Esophagus (tissue), 2 donors: ENCODE measurements at regions not wholly inside any gene's neighbourhood (a gene's known extent, or its start where the extent isn't known, plus 50 kb on each side); places are given as distances from the start of the nearest gene placed in this dataset.

Experiments used
- H3K27ac ChIP-seq, 2 donors: one replicate each; pipeline ENCODE4 v1.5.1; 2013; ENCODE audit warnings: low read depth in 2 of 2, mild to moderate bottlenecking in 2 of 2, inconsistent platforms in 1 of 2, low read length in 1 of 2, moderate library complexity in 1 of 2
- H3K27me3 ChIP-seq, 2 donors: one replicate each; pipeline ENCODE4 v1.6.1; 2013; ENCODE audit warnings: low read length in 2 of 2, control low read depth in 1 of 2, mild to moderate bottlenecking in 1 of 2; ENCODE audit not compliant: insufficient read depth in 2 of 2, control insufficient read depth in 1 of 2
- H3K36me3 ChIP-seq, 2 donors: one replicate each; pipeline ENCODE4 v1.6.1; 2013; ENCODE audit warnings: low read length in 1 of 2; ENCODE audit not compliant: control insufficient read depth in 2 of 2, insufficient read depth in 2 of 2
- H3K4me1 ChIP-seq, 2 donors: one replicate each; pipeline ENCODE4 v1.6.1; 2013; ENCODE audit warnings: low read length in 1 of 2; ENCODE audit not compliant: control insufficient read depth in 2 of 2, insufficient read depth in 2 of 2
- H3K4me3 ChIP-seq, 2 donors: one replicate each; pipeline ENCODE4 v1.5.1; 2013; ENCODE audit warnings: low read length in 2 of 2, mild to moderate bottlenecking in 2 of 2, low read depth in 1 of 2, moderate library complexity in 1 of 2
- H3K9me3 ChIP-seq, 2 donors: one replicate each; pipeline ENCODE4 v1.6.1; 2013; ENCODE audit warnings: mild to moderate bottlenecking in 2 of 2, low read depth in 1 of 2, low read length in 1 of 2, moderate library complexity in 1 of 2; ENCODE audit not compliant: control insufficient read depth in 2 of 2, insufficient read depth in 1 of 2
- WGBS, 2 donors: extraction: QIAGEN DNeasy Blood & Tissue Kit; methylation state at CpG; one replicate each; pipeline ENCODE4 v1.1.7; 2013; 5-methylcytosine and 5-hydroxymethylcytosine counted together
- donor health status: healthy with polysubstance abuse.
- donor health status: Bipolar disorder and iron deficiency.

- Histone ChIP-seq H3K9me3 (no peaks in the 10 kb centered on the region), H3K4me3 (no peak overlapping the region), H3K27ac (peak overlapping the region in 1 of 2 donors; percentile 2), H3K36me3 (no peaks in the 10 kb centered on the region), H3K4me1 (no peaks in the 10 kb centered on the region), H3K27me3 (no peaks in the 10 kb centered on the region)
- 66 to 69% methylated on average over 8 of the region's 8 CpGs for WGBS, 2 donors
Measured at GRCh38 chr5:56457887-56458812, 225.0 kb upstream of the ANKRD55 start.

DNA sequence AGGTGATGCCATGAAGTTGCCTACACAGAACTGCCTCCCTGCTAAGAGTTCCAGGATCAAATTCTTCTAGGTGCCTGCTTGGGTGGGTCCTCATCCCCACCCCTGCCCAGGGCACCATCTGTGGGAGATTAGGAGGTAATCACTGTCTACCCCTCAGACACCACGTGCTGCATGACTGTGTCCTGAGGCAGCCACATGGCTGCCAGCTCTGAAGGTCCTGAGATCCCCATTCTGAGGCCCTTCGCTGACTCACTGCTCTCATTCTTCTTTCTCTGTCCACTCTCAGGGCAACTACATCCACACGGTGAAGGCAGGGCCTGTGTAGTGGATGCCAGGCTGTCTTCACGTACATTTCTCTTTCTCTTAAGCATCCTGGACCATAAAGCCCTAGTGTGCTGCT is 222.9 kb upstream of the ANKRD55 start:
- WGBS, 2 donors: 79 to 81% methylated on average over 4 of the region's 4 CpGs
- Histone ChIP-seq H3K4me3 (no peak overlapping the region), H3K9me3 (no peaks in the 10 kb centered on the region), H3K4me1 (peaks cover 0 to 4% of the 10 kb centered on the region in 2 donors), H3K27ac (no peak overlapping the region), H3K27me3 (no peaks in the 10 kb centered on the region), H3K36me3 (no peaks in the 10 kb centered on the region)

- H3K27me3 ChIP-seq: no peaks in the 10 kb centered on the region
- WGBS, 2 donors: 92 to 95% methylated on average over 4 of the region's 4 CpGs
- no peaks in the 10 kb centered on the region for H3K9me3 ChIP-seq
- no peak overlapping the region for H3K4me3 ChIP-seq
- H3K27ac ChIP-seq: no peak overlapping the region
- no peaks in the 10 kb centered on the region for H3K36me3 ChIP-seq
- peaks cover 0 to 4% of the 10 kb centered on the region in 2 donors for H3K4me1 ChIP-seq
Measured at GRCh38 chr5:56455417-56455816, 222.3 kb upstream of the ANKRD55 start.

DNA sequence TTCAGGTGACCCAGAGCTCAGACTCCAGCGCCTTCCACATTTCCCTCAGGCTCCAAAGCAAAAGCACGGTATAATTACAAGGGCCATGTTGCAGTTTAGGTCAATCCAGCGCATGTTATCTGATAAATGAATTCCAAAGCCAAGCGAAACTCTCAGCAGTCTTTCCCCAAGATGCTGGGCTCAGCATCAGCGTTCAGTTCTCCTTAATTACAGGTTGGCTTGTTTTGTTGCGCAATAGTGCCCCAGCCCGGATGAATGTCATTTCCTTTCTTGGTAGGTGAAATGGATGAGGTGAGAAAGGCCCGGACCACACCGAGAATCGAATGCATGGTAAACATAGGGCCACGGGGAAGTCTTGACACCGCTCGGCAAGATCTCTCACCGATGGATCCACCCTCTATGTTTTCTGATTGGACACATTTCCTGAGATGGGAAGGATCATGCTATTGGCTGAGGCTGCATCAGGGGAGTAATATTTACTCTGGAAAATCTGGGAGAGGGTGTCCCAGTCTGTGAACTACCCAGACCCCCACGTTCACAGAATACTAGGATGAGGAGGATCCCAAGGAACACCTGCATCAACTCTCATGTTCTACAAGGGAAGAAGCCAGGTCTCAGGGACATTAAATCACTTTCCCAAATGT is 221.2 kb upstream of the ANKRD55 start:
- H3K9me3 ChIP-seq: no peaks in the 10 kb centered on the region
- 93 to 94% methylated on average over 15 of the region's 15 CpGs for WGBS, 2 donors
- no peaks in the 10 kb centered on the region for H3K27me3 ChIP-seq
- no peak overlapping the region for H3K4me3 ChIP-seq
- no peak overlapping the region for H3K27ac ChIP-seq
- no peaks in the 10 kb centered on the region for H3K36me3 ChIP-seq
- peaks cover 0 to 5% of the 10 kb centered on the region in 2 donors for H3K4me1 ChIP-seq

GRCh38 chr5:56451742-56452141 is 218.6 kb upstream of the ANKRD55 start:
- no peak overlapping the region for H3K4me3 ChIP-seq
- peak overlapping the region; percentile 8 to 57 for H3K27ac ChIP-seq
- 52 to 55% methylated on average over 7 of the region's 7 CpGs for WGBS, 2 donors

GRCh38 chr5:56450766-56451165 is 217.6 kb upstream of the ANKRD55 start:
- WGBS, 2 donors: 57 to 63% methylated on average over 8 of the region's 8 CpGs
- Histone ChIP-seq H3K27ac (peak overlapping the region; percentile 46 to 57), H3K4me1 (peaks cover 0 to 9% of the 10 kb centered on the region in 2 donors), H3K36me3 (no peaks in the 10 kb centered on the region), H3K4me3 (no peak overlapping the region), H3K9me3 (no peaks in the 10 kb centered on the region), H3K27me3 (no peaks in the 10 kb centered on the region)

More at GRCh38 chr5:56451742-56452141, 218.6 kb upstream of the ANKRD55 start:
- Histone ChIP-seq H3K36me3 (no peaks in the 10 kb centered on the region), H3K9me3 (no peaks in the 10 kb centered on the region), H3K4me1 (peaks cover 0 to 9% of the 10 kb centered on the region in 2 donors), H3K27me3 (no peaks in the 10 kb centered on the region)

DNA sequence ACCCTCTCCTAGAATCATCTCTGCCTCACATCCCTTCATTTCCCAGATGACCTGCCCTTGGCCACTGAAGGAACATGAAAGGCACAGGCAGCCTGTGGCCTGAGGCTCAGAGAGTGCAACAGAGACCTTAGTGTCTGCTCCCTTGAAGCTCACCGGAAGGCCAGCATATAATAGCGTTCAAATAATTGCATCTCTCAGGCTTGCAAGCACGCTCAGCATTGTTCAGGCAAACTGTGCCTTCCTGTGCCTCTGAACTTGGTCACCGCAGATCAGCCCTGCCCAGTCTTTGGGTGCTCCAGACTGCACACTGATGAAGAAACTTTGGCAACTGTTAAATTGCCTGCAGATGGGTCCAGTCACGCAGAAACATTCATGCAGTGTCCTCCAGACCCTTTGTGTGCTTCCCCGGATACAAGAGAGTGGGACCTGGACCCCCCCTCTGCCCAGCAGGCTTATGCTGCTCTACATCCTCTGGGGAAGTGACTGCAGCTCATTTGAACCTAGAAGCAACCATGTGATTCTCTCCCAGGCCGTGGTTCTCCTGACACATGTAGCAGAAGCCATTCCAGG is 216.0 kb upstream of the ANKRD55 start:
- Histone ChIP-seq H3K4me1 (peaks cover 0 to 9% of the 10 kb centered on the region in 2 donors), H3K36me3 (no peaks in the 10 kb centered on the region), H3K27ac (no peak overlapping the region), H3K27me3 (no peaks in the 10 kb centered on the region), H3K4me3 (no peak overlapping the region), H3K9me3 (no peaks in the 10 kb centered on the region)
- 87 to 92% methylated on average over 7 of the region's 7 CpGs for WGBS, 2 donors

- 78 to 89% methylated on average over 4 of the region's 4 CpGs for WGBS, 2 donors
- H3K9me3 ChIP-seq: no peaks in the 10 kb centered on the region
- H3K27ac ChIP-seq: no peak overlapping the region
- peaks cover 0 to 9% of the 10 kb centered on the region in 2 donors for H3K4me1 ChIP-seq
- no peaks in the 10 kb centered on the region for H3K36me3 ChIP-seq
- no peaks in the 10 kb centered on the region for H3K27me3 ChIP-seq
- no peak overlapping the region for H3K4me3 ChIP-seq
Measured at GRCh38 chr5:56447656-56448055, 214.5 kb upstream of the ANKRD55 start.

GRCh38 chr5:56447232-56447631 is 214.1 kb upstream of the ANKRD55 start:
- Histone ChIP-seq H3K36me3 (no peaks in the 10 kb centered on the region), H3K4me1 (peaks cover 0 to 9% of the 10 kb centered on the region in 2 donors), H3K27me3 (no peaks in the 10 kb centered on the region), H3K27ac (no peak overlapping the region), H3K4me3 (no peak overlapping the region), H3K9me3 (no peaks in the 10 kb centered on the region)
- WGBS, 2 donors: 75 to 92% methylated on average over 4 of the region's 4 CpGs
